NCI-H524 treated with DMSO at 0.1 percent for 48 hours (cell line): ENCODE measurements at regions not wholly inside any gene's neighbourhood (a gene's known extent, or its start where the extent isn't known, plus 50 kb on each side); places are given as distances from the start of the nearest gene placed in this dataset.
"Not testable (repeated sequence)": the region's sequence is repeated elsewhere in the genome, so short reads cannot be mapped to it uniquely, and the experiment has no call there.

ENCODE experiments used
- DNase-seq: peaks from one replicate; lab custom pipeline; 2025; lab: John Stamatoyannopoulos, UW

- no peak for DNase-seq
Measured at GRCh38 chr1:55775007-55775406, 559.8 kb upstream of the USP24 start.

GRCh38 chr1:55774446-55774845 is 559.3 kb upstream of the USP24 start:
- no peak for DNase-seq

GRCh38 chr1:55773211-55773940 is 558.2 kb upstream of the USP24 start:
- no peak for DNase-seq

GRCh38 chr1:55768327-55768952 is 553.3 kb upstream of the USP24 start:
- DNase-seq, result no peak

- no peak for DNase-seq
Measured at GRCh38 chr1:55767171-55767570, 552.0 kb upstream of the USP24 start.

GRCh38 chr1:55765505-55765904 is 550.3 kb upstream of the USP24 start:
- not testable (repeated sequence) for DNase-seq

- no peak for DNase-seq
Measured at GRCh38 chr1:55751776-55752175, 536.6 kb upstream of the USP24 start.

- no peak for DNase-seq
Measured at GRCh38 chr1:55750628-55750995, 535.4 kb upstream of the USP24 start.

- DNase-seq, result no peak
Measured at GRCh38 chr1:55749975-55750627, 534.9 kb upstream of the USP24 start.

GRCh38 chr1:55747408-55747841 is 532.3 kb upstream of the USP24 start:
- DNase-seq, result no peak

- DNase-seq, result no peak
Measured at GRCh38 chr1:55746710-55747109, 531.5 kb upstream of the USP24 start.

- no peak for DNase-seq
Measured at GRCh38 chr1:55741516-55741915, 526.4 kb upstream of the USP24 start.

GRCh38 chr1:55735106-55735505 is 519.9 kb upstream of the USP24 start:
- no peak for DNase-seq

GRCh38 chr1:55726994-55727393 is 511.8 kb upstream of the USP24 start:
- no peak for DNase-seq

- DNase-seq, result no peak
Measured at GRCh38 chr1:55725378-55725777, 510.2 kb upstream of the USP24 start.

- DNase-seq, result no peak
Measured at GRCh38 chr1:55724551-55725325, 509.6 kb upstream of the USP24 start.

GRCh38 chr1:55723001-55723400 is 507.8 kb upstream of the USP24 start:
- DNase-seq, result no peak

GRCh38 chr1:55720261-55720660 is 505.1 kb upstream of the USP24 start:
- DNase-seq, result no peak

- DNase-seq, result no peak
Measured at GRCh38 chr1:55718758-55719671, 503.9 kb upstream of the USP24 start.

- no peak for DNase-seq
Measured at GRCh38 chr1:55717111-55717510, 501.9 kb upstream of the USP24 start.

- no peak for DNase-seq
Measured at GRCh38 chr1:55716610-55717009, 501.4 kb upstream of the USP24 start.
